Gastroesophageal sphincter (tissue), 2 donors: ENCODE measurements at regions not wholly inside any gene's neighbourhood (a gene's known extent, or its start where the extent isn't known, plus 50 kb on each side); places are given as distances from the start of the nearest gene placed in this dataset.

Experiments used
- POLR2A ChIP-seq, 2 donors: fragments of 450-650 bp; IDR thresholded peaks; one replicate each; pipeline ENCODE4 v1.6.1; 2017; ENCODE audit warnings: antibody characterized with exemption in 2 of 2, mild to moderate bottlenecking in 2 of 2, moderate library complexity in 1 of 2
- POLR2AphosphoS5 ChIP-seq: sonication (generic); formaldehyde crosslinking; IDR thresholded peaks from one replicate; pipeline ENCODE4 v1.6.1; 2017; ENCODE audit warnings: antibody characterized with exemption

DNA sequence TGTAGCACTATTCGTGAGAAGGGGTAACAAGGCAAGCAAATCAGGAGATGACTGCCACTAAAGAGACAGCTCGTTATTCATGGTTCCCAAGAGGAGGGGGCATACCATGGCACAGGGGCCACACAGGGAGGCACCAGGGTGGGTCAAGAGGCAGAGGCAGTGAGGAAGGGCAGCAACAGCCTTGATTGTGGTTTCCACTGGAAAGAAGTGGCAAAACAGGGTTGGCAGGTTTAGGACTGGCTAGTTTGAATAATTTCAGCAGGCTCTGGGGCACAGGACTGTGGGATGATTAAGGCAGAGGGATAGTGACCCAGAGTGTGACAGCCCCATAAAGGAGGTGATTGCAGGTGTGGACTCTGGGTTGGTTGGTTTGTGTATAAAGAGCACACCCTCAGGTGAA, 188.9 kb downstream of the CBLN1 start:
- no peak for TF ChIP-seq POLR2AphosphoS5
- no peak for TF ChIP-seq POLR2A (IDR thresholded peaks at IDR 0.05)
